ENCODE measurements at regions not wholly inside any gene's neighbourhood (a gene's known extent, or its start where the extent isn't known, plus 50 kb on each side); places are given as distances from the start of the nearest gene placed in this dataset.

DNA sequence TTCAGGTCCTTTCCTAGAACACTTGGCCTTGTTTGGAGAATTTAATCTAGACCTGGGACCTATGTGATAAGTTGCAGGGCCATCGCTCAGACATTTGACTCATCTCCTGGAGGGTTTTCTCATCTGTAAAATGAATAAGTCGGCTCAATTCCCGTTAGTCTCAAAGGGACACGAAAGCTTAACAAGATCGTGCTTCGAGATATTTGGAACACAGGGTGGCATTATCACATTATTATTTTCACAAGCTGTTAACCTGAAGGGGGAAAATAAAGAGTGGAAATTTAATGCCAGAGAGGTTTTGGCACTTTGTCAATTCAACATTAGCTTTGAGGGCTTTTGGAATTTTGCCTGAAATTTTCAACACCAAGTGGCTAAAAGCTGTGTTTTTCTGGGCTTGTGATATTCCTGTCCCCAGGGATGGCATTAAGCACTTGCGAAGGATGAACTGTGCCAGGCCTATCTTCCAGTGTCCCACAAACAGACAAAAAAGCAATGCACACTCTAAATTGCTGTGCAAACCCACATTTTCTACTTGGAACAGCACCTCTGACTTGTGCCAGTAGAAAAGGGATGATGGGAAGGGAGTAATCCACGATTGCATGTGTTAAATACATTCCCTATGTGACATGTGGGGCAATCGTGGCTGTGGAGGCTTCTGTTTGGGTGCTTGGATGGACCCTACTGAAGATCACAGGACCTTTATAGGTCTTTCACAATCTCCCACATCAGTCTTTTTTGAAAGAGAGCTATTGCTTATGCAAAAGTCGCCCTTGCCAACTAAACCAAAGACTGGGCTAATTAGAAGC lies 478.7 kb downstream of the MFSD1 start:
- no peaks in the 10 kb centered on the region for H3K79me2 ChIP-seq (ENCODE audit: insufficient read depth, low read length)
- RAD21 ChIA-PET (ENCODE audit: low non-redundant PET in 1 of 2, low total read pairs in 2 of 2, uncharacterized antibody in 2 of 2, unreplicated experiment in 2 of 2): no interaction called here
- H3K27ac ChIP-seq (ENCODE audit: low read depth, low read length): no peak overlapping the region
- H3K36me3 ChIP-seq (ENCODE audit: control insufficient read depth in 1 of 2, insufficient read depth in 2 of 2, low read length in 2 of 2): no peaks in the 10 kb centered on the region
- ATAC-seq: no peak
- H4K20me1 ChIP-seq (ENCODE audit: insufficient read depth): no peaks in the 10 kb centered on the region
- no peaks in the 10 kb centered on the region for H3K27me3 ChIP-seq (ENCODE audit: insufficient read depth, low read length)
- POLR2A ChIA-PET: no interaction called here
- no peak overlapping the region for H3K9ac ChIP-seq (ENCODE audit: low read length)
- no peaks in the 10 kb centered on the region for H3K4me1 ChIP-seq (ENCODE audit: control insufficient read depth in 1 of 2, insufficient read depth in 2 of 2, low read length in 2 of 2)
- no peaks in the 10 kb centered on the region for H3K9me2 ChIP-seq (ENCODE audit: insufficient read depth)
- no peak for DNase-seq (ENCODE audit: low read depth, low spot score)
- no peak overlapping the region for H3K4me2 ChIP-seq (ENCODE audit: low read length)
- H2AFZ ChIP-seq (ENCODE audit: low read depth, low read length, poor library complexity, severe bottlenecking): no peak overlapping the region
- CTCF ChIA-PET: no interaction called here
- no TSS peak for BruUV-seq (replicated peaks)
- TF ChIP-seq, protein P1, sequence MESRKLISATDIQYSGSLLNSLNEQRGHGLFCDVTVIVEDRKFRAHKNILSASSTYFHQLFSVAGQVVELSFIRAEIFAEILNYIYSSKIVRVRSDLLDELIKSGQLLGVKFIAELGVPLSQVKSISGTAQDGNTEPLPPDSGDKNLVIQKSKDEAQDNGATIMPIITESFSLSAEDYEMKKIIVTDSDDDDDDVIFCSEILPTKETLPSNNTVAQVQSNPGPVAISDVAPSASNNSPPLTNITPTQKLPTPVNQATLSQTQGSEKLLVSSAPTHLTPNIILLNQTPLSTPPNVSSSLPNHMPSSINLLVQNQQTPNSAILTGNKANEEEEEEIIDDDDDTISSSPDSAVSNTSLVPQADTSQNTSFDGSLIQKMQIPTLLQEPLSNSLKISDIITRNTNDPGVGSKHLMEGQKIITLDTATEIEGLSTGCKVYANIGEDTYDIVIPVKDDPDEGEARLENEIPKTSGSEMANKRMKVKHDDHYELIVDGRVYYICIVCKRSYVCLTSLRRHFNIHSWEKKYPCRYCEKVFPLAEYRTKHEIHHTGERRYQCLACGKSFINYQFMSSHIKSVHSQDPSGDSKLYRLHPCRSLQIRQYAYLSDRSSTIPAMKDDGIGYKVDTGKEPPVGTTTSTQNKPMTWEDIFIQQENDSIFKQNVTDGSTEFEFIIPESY (IDR thresholded peaks at IDR 0.05; ENCODE audit: extremely low read depth, insufficient replicate concordance, low read length): no peak
- TF ChIP-seq, protein P2, sequence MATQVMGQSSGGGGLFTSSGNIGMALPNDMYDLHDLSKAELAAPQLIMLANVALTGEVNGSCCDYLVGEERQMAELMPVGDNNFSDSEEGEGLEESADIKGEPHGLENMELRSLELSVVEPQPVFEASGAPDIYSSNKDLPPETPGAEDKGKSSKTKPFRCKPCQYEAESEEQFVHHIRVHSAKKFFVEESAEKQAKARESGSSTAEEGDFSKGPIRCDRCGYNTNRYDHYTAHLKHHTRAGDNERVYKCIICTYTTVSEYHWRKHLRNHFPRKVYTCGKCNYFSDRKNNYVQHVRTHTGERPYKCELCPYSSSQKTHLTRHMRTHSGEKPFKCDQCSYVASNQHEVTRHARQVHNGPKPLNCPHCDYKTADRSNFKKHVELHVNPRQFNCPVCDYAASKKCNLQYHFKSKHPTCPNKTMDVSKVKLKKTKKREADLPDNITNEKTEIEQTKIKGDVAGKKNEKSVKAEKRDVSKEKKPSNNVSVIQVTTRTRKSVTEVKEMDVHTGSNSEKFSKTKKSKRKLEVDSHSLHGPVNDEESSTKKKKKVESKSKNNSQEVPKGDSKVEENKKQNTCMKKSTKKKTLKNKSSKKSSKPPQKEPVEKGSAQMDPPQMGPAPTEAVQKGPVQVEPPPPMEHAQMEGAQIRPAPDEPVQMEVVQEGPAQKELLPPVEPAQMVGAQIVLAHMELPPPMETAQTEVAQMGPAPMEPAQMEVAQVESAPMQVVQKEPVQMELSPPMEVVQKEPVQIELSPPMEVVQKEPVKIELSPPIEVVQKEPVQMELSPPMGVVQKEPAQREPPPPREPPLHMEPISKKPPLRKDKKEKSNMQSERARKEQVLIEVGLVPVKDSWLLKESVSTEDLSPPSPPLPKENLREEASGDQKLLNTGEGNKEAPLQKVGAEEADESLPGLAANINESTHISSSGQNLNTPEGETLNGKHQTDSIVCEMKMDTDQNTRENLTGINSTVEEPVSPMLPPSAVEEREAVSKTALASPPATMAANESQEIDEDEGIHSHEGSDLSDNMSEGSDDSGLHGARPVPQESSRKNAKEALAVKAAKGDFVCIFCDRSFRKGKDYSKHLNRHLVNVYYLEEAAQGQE (IDR thresholded peaks at IDR 0.05; ENCODE audit: low read depth): no peak
- no peak for TF ChIP-seq YY1 (IDR thresholded peaks at IDR 0.05; ENCODE audit: extremely low read depth, insufficient replicate concordance, low read depth, low read length)
- no peak for TF ChIP-seq CBX3 (IDR thresholded peaks at IDR 0.05; ENCODE audit: low read depth)
- TF ChIP-seq SP1 (IDR thresholded peaks at IDR 0.05; ENCODE audit: low read depth): no peak
- TF ChIP-seq ZFX (IDR thresholded peaks at IDR 0.05): no peak
- TF ChIP-seq ZNF274 (IDR thresholded peaks at IDR 0.05; ENCODE audit: low read depth, low read length): no peak
- no peak for TF ChIP-seq SIN3A (IDR thresholded peaks at IDR 0.05; ENCODE audit: low read depth)
- TF ChIP-seq JUND (IDR thresholded peaks at IDR 0.05): no peak
- TF ChIP-seq EZH2 (IDR thresholded peaks at IDR 0.05): no peak
- H3K4me3 ChIP-seq (replicated peaks in 1 of 2; ENCODE audit: low read depth in 1 of 2, low read length in 2 of 2): no peak overlapping the region
- intact Hi-C loops (cut with micrococcal nuclease): no loop called here
- no peaks in the 10 kb centered on the region for H3K9me3 ChIP-seq (ENCODE audit: control insufficient read depth in 1 of 2, insufficient read depth in 1 of 2, low read depth in 1 of 2, low read length in 2 of 2)

Data from HCT116 (cell line).